ENCODE measurements at regions not wholly inside any gene's neighbourhood (a gene's known extent, or its start where the extent isn't known, plus 50 kb on each side); places are given as distances from the start of the nearest gene placed in this dataset.

DNA sequence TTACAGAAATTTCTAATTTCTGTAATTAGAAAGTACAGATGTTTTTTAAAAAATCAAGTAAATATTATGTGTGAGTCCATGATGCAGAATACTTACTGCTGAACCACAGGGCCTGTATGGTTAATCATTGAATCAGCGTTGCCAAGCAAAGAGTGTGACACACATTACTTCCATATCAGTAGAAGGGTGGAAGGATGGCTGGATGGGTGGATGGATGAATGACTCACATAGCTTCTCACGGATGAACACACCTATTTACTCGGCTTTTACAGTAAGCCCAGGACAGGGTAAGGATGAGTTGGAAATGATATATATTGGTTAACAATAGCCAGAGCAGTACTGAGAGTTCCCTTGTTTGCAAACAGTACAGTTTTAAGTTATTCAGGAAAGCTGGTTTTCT is 495.9 kb upstream of the RBFOX1 start:
- Histone ChIP-seq H3K4me2 (ENCODE audit: unreplicated experiment) (no peak overlapping the region), H3K27ac (no peak overlapping the region), H3K4me1 (ENCODE audit: insufficient read depth) (no peaks in the 10 kb centered on the region), H2AFZ (no peak overlapping the region), H4K20me1 (ENCODE audit: insufficient read depth) (no peaks in the 10 kb centered on the region), H3K27me3 (replicated peaks; ENCODE audit: insufficient read depth) (no peaks in the 10 kb centered on the region), H3K79me2 (ENCODE audit: insufficient read depth) (no peaks in the 10 kb centered on the region), H3F3A (ENCODE audit: insufficient read depth) (no peaks in the 10 kb centered on the region), H3K4me3 (no peak overlapping the region), H3K9me2 (ENCODE audit: insufficient read depth) (no peaks in the 10 kb centered on the region), H3K9ac (no peak overlapping the region), H3K36me3 (ENCODE audit: low read depth) (no peaks in the 10 kb centered on the region), H3K9me3 (ENCODE audit: low read depth) (no peaks in the 10 kb centered on the region)
- in situ Hi-C loops (cut with MboI), result no loop called here
- WGBS, 2 experiments (ENCODE audit: low coverage in 1 of 2, low lambda C conversion rate in 2 of 2, missing lambda C conversion rate in 2 of 2), result 34 to 41% methylated on average over 3 of the region's 3 CpGs
- no peak for DNase-seq
- TF ChIP-seq EZH2 (IDR thresholded peaks at IDR 0.05; ENCODE audit: insufficient read depth, poor library complexity, severe bottlenecking) (no peak), EZH2phosphoT487 (IDR thresholded peaks at IDR 0.05; ENCODE audit: insufficient read depth, low read depth) (no peak)

DNA sequence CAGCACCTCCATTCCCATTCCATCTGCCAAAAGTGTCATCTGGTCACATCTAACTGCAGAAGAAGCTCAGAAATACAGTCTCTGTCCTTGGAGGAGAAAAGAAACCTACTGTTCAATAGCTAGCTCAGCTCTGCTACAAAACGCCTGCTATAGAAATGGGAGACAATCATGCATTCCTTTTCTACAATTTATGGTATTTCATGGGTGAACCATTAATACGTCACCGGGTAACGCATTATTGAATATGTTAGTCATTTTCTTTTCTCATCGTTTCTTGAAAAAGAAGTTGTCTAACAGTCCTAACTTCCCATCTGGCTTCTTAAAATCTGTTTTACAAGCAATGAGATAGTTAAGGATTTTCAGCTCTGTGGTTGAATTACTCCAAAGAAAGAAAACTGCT is 496.7 kb upstream of the RBFOX1 start:
- H3K4me3 ChIP-seq, result no peak overlapping the region
- H3K9me3 ChIP-seq (ENCODE audit: low read depth), result no peaks in the 10 kb centered on the region
- H3K36me3 ChIP-seq (ENCODE audit: low read depth), result no peaks in the 10 kb centered on the region
- no peaks in the 10 kb centered on the region for H3K79me2 ChIP-seq (ENCODE audit: insufficient read depth)
- H3K9ac ChIP-seq, result no peak overlapping the region
- 37 to 41% methylated on average over 5 of the region's 5 CpGs for WGBS, 2 experiments (ENCODE audit: low coverage in 1 of 2, low lambda C conversion rate in 2 of 2, missing lambda C conversion rate in 2 of 2)
- no peaks in the 10 kb centered on the region for H4K20me1 ChIP-seq (ENCODE audit: insufficient read depth)
- no peaks in the 10 kb centered on the region for H3K9me2 ChIP-seq (ENCODE audit: insufficient read depth)
- no peaks in the 10 kb centered on the region for H3F3A ChIP-seq (ENCODE audit: insufficient read depth)
- in situ Hi-C loops (cut with MboI), result no loop called here
- no peak for TF ChIP-seq EZH2 (IDR thresholded peaks at IDR 0.05; ENCODE audit: insufficient read depth, poor library complexity, severe bottlenecking)
- no peak for TF ChIP-seq EZH2phosphoT487 (IDR thresholded peaks at IDR 0.05; ENCODE audit: insufficient read depth, low read depth)
- H3K27ac ChIP-seq, result no peak overlapping the region
- H3K4me1 ChIP-seq (ENCODE audit: insufficient read depth), result no peaks in the 10 kb centered on the region
- DNase-seq, result no peak
- H3K27me3 ChIP-seq (replicated peaks; ENCODE audit: insufficient read depth), result no peaks in the 10 kb centered on the region
- H2AFZ ChIP-seq, result no peak overlapping the region
- no peak overlapping the region for H3K4me2 ChIP-seq (ENCODE audit: unreplicated experiment)

DNA sequence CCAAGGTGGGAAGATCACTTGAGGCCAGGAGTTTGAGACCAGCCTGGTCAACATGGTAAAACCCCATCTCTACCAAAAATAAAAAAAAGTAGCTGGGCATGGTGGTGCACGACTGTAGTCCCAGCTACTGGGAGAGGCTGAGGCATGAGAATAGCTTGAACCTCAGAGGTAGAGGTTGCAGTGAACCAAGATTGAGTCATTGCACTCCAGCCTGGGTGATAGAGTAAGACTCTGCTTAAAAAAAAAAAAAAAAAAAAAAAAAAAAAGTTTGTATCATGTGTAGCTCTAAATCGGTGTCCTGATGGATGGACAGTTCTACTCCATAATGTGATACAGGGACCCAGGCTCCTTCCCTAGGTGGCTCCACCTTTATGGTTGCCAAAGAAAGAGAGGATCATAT is 497.1 kb upstream of the RBFOX1 start:
- WGBS, 2 experiments (ENCODE audit: low coverage in 1 of 2, low lambda C conversion rate in 2 of 2, missing lambda C conversion rate in 2 of 2), result 12 to 21% methylated on average over 2 of the region's 2 CpGs
- no peaks in the 10 kb centered on the region for H3K4me1 ChIP-seq (ENCODE audit: insufficient read depth)
- no peak overlapping the region for H3K4me2 ChIP-seq (ENCODE audit: unreplicated experiment)
- H3K79me2 ChIP-seq (ENCODE audit: insufficient read depth), result no peaks in the 10 kb centered on the region
- no peaks in the 10 kb centered on the region for H3F3A ChIP-seq (ENCODE audit: insufficient read depth)
- in situ Hi-C loops (cut with MboI), result no loop called here
- no peak overlapping the region for H2AFZ ChIP-seq
- no peak for DNase-seq
- no peaks in the 10 kb centered on the region for H4K20me1 ChIP-seq (ENCODE audit: insufficient read depth)
- H3K9me2 ChIP-seq (ENCODE audit: insufficient read depth), result no peaks in the 10 kb centered on the region
- H3K27me3 ChIP-seq (replicated peaks; ENCODE audit: insufficient read depth), result no peaks in the 10 kb centered on the region
- H3K9ac ChIP-seq, result no peak overlapping the region
- H3K27ac ChIP-seq, result no peak overlapping the region
- no peak for TF ChIP-seq EZH2 (IDR thresholded peaks at IDR 0.05; ENCODE audit: insufficient read depth, poor library complexity, severe bottlenecking)
- no peak for TF ChIP-seq EZH2phosphoT487 (IDR thresholded peaks at IDR 0.05; ENCODE audit: insufficient read depth, low read depth)
- H3K4me3 ChIP-seq, result no peak overlapping the region
- no peaks in the 10 kb centered on the region for H3K36me3 ChIP-seq (ENCODE audit: low read depth)
- H3K9me3 ChIP-seq (ENCODE audit: low read depth), result no peaks in the 10 kb centered on the region

DNA sequence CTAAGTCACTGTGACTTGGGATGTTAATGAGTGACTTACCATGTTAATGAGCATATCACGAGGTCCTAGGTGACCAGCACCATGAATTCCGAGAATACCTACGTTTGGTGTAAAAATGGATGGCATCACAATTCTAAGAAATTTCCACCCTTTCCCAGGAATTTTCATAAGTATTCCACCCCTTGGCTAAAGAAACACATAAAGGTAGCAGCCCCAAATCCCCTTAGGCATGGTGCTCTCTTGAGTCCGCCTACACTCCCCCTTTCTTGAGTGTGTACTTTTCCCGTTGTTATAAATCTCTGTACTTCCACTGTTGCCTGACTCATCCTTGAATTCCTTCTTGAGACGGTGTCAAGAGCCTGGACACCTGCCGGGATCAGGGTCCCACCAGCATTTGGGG is 504.0 kb upstream of the RBFOX1 start:
- 40 to 43% methylated on average over 7 of the region's 7 CpGs for WGBS, 2 experiments (ENCODE audit: low coverage in 1 of 2, low lambda C conversion rate in 2 of 2, missing lambda C conversion rate in 2 of 2)
- no peak overlapping the region for H3K4me2 ChIP-seq (ENCODE audit: unreplicated experiment)
- H4K20me1 ChIP-seq (ENCODE audit: insufficient read depth), result no peaks in the 10 kb centered on the region
- no peak for DNase-seq
- H3K27me3 ChIP-seq (replicated peaks; ENCODE audit: insufficient read depth), result no peaks in the 10 kb centered on the region
- no peak overlapping the region for H3K27ac ChIP-seq
- no peaks in the 10 kb centered on the region for H3K9me3 ChIP-seq (ENCODE audit: low read depth)
- no peaks in the 10 kb centered on the region for H3K79me2 ChIP-seq (ENCODE audit: insufficient read depth)
- no peak overlapping the region for H2AFZ ChIP-seq
- no peak overlapping the region for H3K4me3 ChIP-seq
- no peaks in the 10 kb centered on the region for H3K9me2 ChIP-seq (ENCODE audit: insufficient read depth)
- H3K4me1 ChIP-seq (ENCODE audit: insufficient read depth), result no peaks in the 10 kb centered on the region
- H3F3A ChIP-seq (ENCODE audit: insufficient read depth), result no peaks in the 10 kb centered on the region
- no peaks in the 10 kb centered on the region for H3K36me3 ChIP-seq (ENCODE audit: low read depth)
- in situ Hi-C loops (cut with MboI), result no loop called here
- TF ChIP-seq EZH2phosphoT487 (IDR thresholded peaks at IDR 0.05; ENCODE audit: insufficient read depth, low read depth) (no peak), EZH2 (IDR thresholded peaks at IDR 0.05; ENCODE audit: insufficient read depth, poor library complexity, severe bottlenecking) (no peak)
- no peak overlapping the region for H3K9ac ChIP-seq

DNA sequence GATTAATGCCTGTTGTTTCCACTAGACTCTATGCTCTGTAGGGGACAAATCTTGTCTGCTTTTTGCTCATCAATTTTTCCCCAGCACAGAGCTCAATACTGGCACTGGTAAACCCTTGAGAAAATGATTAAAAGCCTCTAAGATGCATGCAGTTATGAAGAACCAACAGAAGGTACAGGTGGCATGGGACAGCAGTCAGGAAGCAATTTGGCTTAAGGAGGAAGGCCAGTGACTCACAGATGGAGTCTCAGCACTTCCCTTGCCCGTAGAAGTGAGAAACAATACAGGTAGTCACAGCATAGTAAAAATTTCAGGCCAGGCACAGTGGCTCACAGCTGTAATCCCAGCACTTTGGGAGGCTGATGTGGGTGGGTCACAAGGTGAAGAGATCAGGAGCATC is 504.7 kb upstream of the RBFOX1 start:
- Histone ChIP-seq H3K9ac (no peak overlapping the region), H3K27ac (no peak overlapping the region), H3F3A (ENCODE audit: insufficient read depth) (no peaks in the 10 kb centered on the region), H3K9me2 (ENCODE audit: insufficient read depth) (no peaks in the 10 kb centered on the region), H3K4me2 (ENCODE audit: unreplicated experiment) (no peak overlapping the region), H3K79me2 (ENCODE audit: insufficient read depth) (no peaks in the 10 kb centered on the region), H2AFZ (no peak overlapping the region), H3K9me3 (ENCODE audit: low read depth) (no peaks in the 10 kb centered on the region), H4K20me1 (ENCODE audit: insufficient read depth) (no peaks in the 10 kb centered on the region), H3K4me3 (no peak overlapping the region), H3K27me3 (replicated peaks; ENCODE audit: insufficient read depth) (no peaks in the 10 kb centered on the region), H3K4me1 (ENCODE audit: insufficient read depth) (no peaks in the 10 kb centered on the region), H3K36me3 (ENCODE audit: low read depth) (no peaks in the 10 kb centered on the region)
- WGBS, 2 experiments (ENCODE audit: low coverage in 1 of 2, low lambda C conversion rate in 2 of 2, missing lambda C conversion rate in 2 of 2), result 0 to 6% methylated on average over 1 of the region's 1 CpG
- no peak for DNase-seq
- in situ Hi-C loops (cut with MboI), result no loop called here
- no peak for TF ChIP-seq EZH2 (IDR thresholded peaks at IDR 0.05; ENCODE audit: insufficient read depth, poor library complexity, severe bottlenecking)
- no peak for TF ChIP-seq EZH2phosphoT487 (IDR thresholded peaks at IDR 0.05; ENCODE audit: insufficient read depth, low read depth)

All from GM23248 (cell line).